Caco-2 (cell line): ENCODE measurements at regions not wholly inside any gene's neighbourhood (a gene's known extent, or its start where the extent isn't known, plus 50 kb on each side); places are given as distances from the start of the nearest gene placed in this dataset.
"Not testable (repeated sequence)": the region's sequence is repeated elsewhere in the genome, so short reads cannot be mapped to it uniquely, and the experiment has no call there.

Source experiments
- BruUV-seq: library from RNA; stranded (reverse); fragments of 400-500 nt; replicated peaks from 2 replicates; lab custom pipeline; 2021; lab: Mats Ljungman, UMichigan
- CTCF ChIA-PET: fragments of 300-600 bp; sonication (Branson Sonifier 250); formaldehyde crosslinking; loops from one replicate; lab custom pipeline; 2022; ENCODE audit warnings: antibody characterized with exemption; lab: Charles Lee
- POLR2A ChIA-PET: fragments of 300-600 bp; sonication (Branson Sonifier 250); formaldehyde crosslinking; loops from one replicate; lab custom pipeline; 2022; ENCODE audit warnings: antibody characterized with exemption; lab: Charles Lee
- DNase-seq, 2 experiments: peaks; one replicate each; pipeline versions ENCODE4 v3.0.0 to v3.0.0-alpha.2; 2020 to 2022
- H3K27me3 ChIP-seq: replicated peaks from 2 replicates; pipeline ENCODE4 v1.6.0; 2011; ENCODE audit warnings: low read length; ENCODE audit not compliant: control insufficient read depth, insufficient read depth
- H3K36me3 ChIP-seq: 2 replicates; pipeline ENCODE4 v1.5.1; 2011; ENCODE audit warnings: low read length; ENCODE audit not compliant: control insufficient read depth, insufficient read depth
- H3K4me1 ChIP-seq: fragments of 250-450 bp; sonication (Bioruptor Pico); 2 replicates; pipeline ENCODE4 v1.5.1; 2020; ENCODE audit warnings: mild to moderate bottlenecking
- H3K4me3 ChIP-seq: 2 replicates; pipeline ENCODE4 v1.5.1; 2011; ENCODE audit warnings: low read depth, mild to moderate bottlenecking, control low read depth, low read length
- H3K9me3 ChIP-seq: fragments of 250-450 bp; sonication (Bioruptor Pico); 2 replicates; pipeline ENCODE4 v1.5.1; 2020; ENCODE audit warnings: mild to moderate bottlenecking, moderate library complexity
- H3K27ac Mint-ChIP-seq: one replicate; pipeline ENCODE4 v1.8.0; 2022; ENCODE audit warnings: mixed read lengths; ENCODE audit not compliant: unreplicated experiment
- H3K27me3 Mint-ChIP-seq: one replicate; pipeline ENCODE4 v1.8.0; 2022; ENCODE audit warnings: mixed read lengths; ENCODE audit not compliant: insufficient read depth, unreplicated experiment
- H3K36me3 Mint-ChIP-seq: one replicate; pipeline ENCODE4 v1.8.0; 2022; ENCODE audit warnings: mild to moderate bottlenecking, mixed read lengths; ENCODE audit not compliant: insufficient read depth, unreplicated experiment
- H3K4me1 Mint-ChIP-seq: one replicate; pipeline ENCODE4 v1.8.0; 2022; ENCODE audit warnings: low read depth, mixed read lengths; ENCODE audit not compliant: unreplicated experiment
- H3K4me3 Mint-ChIP-seq: one replicate; pipeline ENCODE4 v1.8.0; 2022; ENCODE audit warnings: mild to moderate bottlenecking, moderate library complexity, mixed read lengths; ENCODE audit not compliant: unreplicated experiment
- H3K9me3 Mint-ChIP-seq: one replicate; pipeline ENCODE4 v1.8.0; 2022; ENCODE audit warnings: mixed read lengths; ENCODE audit not compliant: unreplicated experiment
- intact Hi-C: fragments of 100-400 bp; cut with micrococcal nuclease; formaldehyde crosslinking; loops from one replicate; pipeline ENCODE4 v1.10.0; 2022; ENCODE audit not compliant: unreplicated experiment

GRCh38 chr4:189566271-189566670, 374.4 kb upstream of the FRG1 start:
- POLR2A ChIA-PET, H3K4me1 Mint-ChIP-seq, H3K27me3 ChIP-seq, H3K27ac Mint-ChIP-seq, H3K9me3 Mint-ChIP-seq, CTCF ChIA-PET, H3K4me3 Mint-ChIP-seq, intact Hi-C loops, H3K36me3 Mint-ChIP-seq, H3K36me3 ChIP-seq, H3K27me3 Mint-ChIP-seq, H3K9me3 ChIP-seq, DNase-seq, H3K4me1 ChIP-seq, H3K4me3 ChIP-seq, BruUV-seq: not testable (repeated sequence)

DNA sequence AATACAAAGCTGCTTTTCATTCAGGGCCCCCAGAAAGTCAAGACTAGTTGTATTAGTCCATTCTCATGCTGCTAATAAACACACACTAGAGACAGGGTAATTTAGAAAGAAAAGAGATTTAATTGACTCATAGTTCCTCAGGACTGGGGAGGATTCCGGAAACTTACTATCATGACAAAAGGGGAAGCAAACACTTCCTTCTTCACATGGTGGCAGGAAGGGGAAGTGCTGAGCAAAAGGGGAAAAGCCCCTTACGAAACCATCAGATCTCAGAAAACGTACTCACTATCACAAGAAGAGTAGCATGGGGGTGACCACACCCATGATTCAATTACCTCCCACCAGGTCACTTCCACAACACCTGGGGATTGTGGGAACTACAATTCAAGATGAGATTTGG, 373.8 kb upstream of the FRG1 start:
- H3K4me3 ChIP-seq, H3K27me3 ChIP-seq, H3K9me3 Mint-ChIP-seq, H3K4me3 Mint-ChIP-seq, DNase-seq, H3K4me1 ChIP-seq, H3K27me3 Mint-ChIP-seq, intact Hi-C loops, H3K27ac Mint-ChIP-seq, BruUV-seq, POLR2A ChIA-PET, CTCF ChIA-PET, H3K36me3 ChIP-seq, H3K36me3 Mint-ChIP-seq, H3K4me1 Mint-ChIP-seq, H3K9me3 ChIP-seq: not testable (repeated sequence)

DNA sequence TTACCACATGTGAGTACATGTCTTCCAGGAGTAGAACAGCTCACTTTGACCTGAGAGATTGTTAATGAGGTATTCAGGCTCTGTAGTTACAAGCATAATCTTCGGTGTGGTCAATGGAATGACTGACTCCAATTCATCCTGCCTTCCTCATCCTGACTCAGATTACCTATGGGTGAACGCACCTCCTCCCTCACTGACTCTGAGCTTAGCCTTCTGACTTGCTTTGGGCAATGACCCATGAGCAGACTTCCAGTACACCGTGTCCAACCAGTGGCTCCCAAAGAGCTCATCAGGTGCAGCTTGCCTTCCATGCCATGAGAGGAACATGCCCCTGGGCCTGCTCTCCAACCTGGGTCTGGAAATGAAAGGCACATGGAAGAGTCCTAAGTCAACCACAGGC, 361.0 kb upstream of the FRG1 start:
- H3K36me3 ChIP-seq, intact Hi-C loops, H3K27ac Mint-ChIP-seq, H3K36me3 Mint-ChIP-seq, H3K4me3 Mint-ChIP-seq, H3K9me3 ChIP-seq, H3K27me3 ChIP-seq, H3K4me1 ChIP-seq, H3K27me3 Mint-ChIP-seq, POLR2A ChIA-PET, H3K9me3 Mint-ChIP-seq, DNase-seq, CTCF ChIA-PET, H3K4me1 Mint-ChIP-seq, H3K4me3 ChIP-seq, BruUV-seq: not testable (repeated sequence)

DNA sequence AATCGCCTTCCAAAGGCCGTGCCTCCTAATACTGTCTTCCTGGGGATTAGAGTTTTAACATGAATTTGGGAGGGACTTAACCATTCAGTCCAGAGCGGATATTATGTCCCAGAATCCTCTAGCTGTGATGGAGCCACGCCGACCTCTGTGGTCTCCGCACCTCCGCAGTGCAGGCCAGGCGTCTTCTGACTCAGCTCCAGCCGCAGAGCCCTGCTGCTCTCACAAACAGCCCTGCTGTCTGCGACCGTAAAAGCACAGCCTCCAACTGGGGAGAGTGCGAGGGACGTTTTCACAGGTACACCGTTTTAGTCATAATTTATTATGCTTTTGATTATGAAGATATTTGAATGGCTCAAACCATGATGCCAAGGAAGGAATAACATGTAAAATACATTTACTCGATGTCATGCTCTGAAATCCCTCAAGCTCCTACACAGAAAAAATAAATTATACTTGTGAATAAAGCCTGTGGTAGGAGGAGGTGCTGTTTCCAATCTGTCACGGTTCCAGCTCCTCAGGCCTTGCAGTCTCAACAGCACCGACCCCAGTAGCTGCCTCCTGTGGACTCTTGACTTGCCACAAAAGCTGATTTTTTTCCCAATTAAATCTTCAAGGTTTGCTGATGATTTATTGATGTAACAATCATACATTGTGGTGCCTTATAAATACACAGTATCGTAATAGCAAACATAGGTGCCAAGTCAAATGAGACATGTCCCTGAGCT, 353.6 kb upstream of the FRG1 start:
- peaks cover 11% of the 10 kb centered on the region for H3K27me3 Mint-ChIP-seq
- H3K4me3 ChIP-seq, H3K4me1 ChIP-seq, H3K36me3 Mint-ChIP-seq, H3K27me3 ChIP-seq, CTCF ChIA-PET, H3K36me3 ChIP-seq, DNase-seq, H3K4me1 Mint-ChIP-seq, H3K27ac Mint-ChIP-seq, intact Hi-C loops, H3K9me3 ChIP-seq, BruUV-seq, H3K4me3 Mint-ChIP-seq, POLR2A ChIA-PET: not testable (repeated sequence)
- H3K9me3 Mint-ChIP-seq = peaks cover 30% of the 10 kb centered on the region

DNA sequence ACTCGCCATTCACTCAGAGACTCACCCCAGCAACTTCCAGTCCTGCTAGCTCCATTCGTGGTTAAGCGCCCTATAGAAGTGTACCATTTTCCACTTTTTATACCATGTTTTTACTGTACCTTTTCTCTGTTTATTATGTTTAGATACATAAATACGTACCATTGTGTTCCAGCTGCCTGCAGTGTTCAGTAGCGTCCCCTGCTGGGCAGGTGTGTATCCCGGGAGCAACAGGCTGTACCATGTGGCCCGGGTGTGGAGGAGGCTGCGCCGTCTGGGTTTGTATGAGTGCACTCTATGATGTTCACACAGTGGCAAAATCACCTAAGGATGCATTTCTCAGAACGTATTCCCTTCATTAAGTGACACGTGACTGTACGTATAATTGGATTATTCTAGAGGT, 351.5 kb upstream of the FRG1 start:
- POLR2A ChIA-PET, H3K4me1 ChIP-seq, H3K36me3 Mint-ChIP-seq, BruUV-seq, H3K4me1 Mint-ChIP-seq, H3K36me3 ChIP-seq, H3K4me3 ChIP-seq, CTCF ChIA-PET, H3K27me3 ChIP-seq, H3K27ac Mint-ChIP-seq, H3K9me3 ChIP-seq, DNase-seq, H3K4me3 Mint-ChIP-seq, intact Hi-C loops: not testable (repeated sequence)
- Mint-ChIP-seq H3K9me3 (peaks cover 21% of the 10 kb centered on the region), H3K27me3 (peaks cover 11% of the 10 kb centered on the region)
